ENCODE measurements at regions not wholly inside any gene's neighbourhood (a gene's known extent, or its start where the extent isn't known, plus 50 kb on each side); places are given as distances from the start of the nearest gene placed in this dataset.
"Not testable (repeated sequence)": the region's sequence is repeated elsewhere in the genome, so short reads cannot be mapped to it uniquely, and the experiment has no call there.

DNA sequence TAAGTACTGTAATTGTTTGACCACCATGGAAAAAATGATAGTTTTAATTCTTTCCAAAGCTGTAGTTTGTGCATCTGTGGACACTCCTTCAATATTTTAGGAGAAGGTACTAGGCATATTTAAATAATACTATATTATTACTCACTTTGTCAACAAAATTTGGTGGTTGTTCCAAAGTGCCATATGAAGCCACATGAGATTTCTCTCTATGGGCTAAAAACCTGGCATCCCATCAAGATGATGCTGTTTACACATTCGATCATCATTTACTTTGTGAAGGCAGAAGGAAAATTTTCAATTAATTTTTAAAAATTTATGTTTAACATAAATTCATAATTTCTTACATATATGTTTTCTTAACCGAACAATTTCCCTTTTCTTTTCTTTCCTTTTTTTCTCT is 502.6 kb upstream of the JAG1 start:
- Histone ChIP-seq H3K36me3 (ENCODE audit: insufficient read depth, low read length) (no peaks in the 10 kb centered on the region), H3K4me2 (ENCODE audit: low read length) (no peak overlapping the region), H2AFZ (ENCODE audit: low read length) (no peak overlapping the region), H3K9me2 (ENCODE audit: insufficient read depth, low read length) (no peaks in the 10 kb centered on the region), H3K79me2 (ENCODE audit: insufficient read depth, low read depth, low read length) (no peaks in the 10 kb centered on the region), H3K4me3 (ENCODE audit: low read depth, low read length, poor library complexity, severe bottlenecking) (no peak overlapping the region), H3K4me1 (ENCODE audit: insufficient read depth, low read length, poor library complexity, severe bottlenecking) (no peaks in the 10 kb centered on the region), H3K27ac (ENCODE audit: low read depth, low read length, poor library complexity, severe bottlenecking) (no peak overlapping the region), H4K20me1 (ENCODE audit: insufficient read depth, low read length) (no peaks in the 10 kb centered on the region), H3K9me3 (ENCODE audit: low read length) (no peaks in the 10 kb centered on the region)
- BruUV-seq (replicated peaks), result no TSS peak
- CTCF ChIA-PET (ENCODE audit: unreplicated experiment), result no interaction called here
- TF ChIP-seq, protein P1, sequence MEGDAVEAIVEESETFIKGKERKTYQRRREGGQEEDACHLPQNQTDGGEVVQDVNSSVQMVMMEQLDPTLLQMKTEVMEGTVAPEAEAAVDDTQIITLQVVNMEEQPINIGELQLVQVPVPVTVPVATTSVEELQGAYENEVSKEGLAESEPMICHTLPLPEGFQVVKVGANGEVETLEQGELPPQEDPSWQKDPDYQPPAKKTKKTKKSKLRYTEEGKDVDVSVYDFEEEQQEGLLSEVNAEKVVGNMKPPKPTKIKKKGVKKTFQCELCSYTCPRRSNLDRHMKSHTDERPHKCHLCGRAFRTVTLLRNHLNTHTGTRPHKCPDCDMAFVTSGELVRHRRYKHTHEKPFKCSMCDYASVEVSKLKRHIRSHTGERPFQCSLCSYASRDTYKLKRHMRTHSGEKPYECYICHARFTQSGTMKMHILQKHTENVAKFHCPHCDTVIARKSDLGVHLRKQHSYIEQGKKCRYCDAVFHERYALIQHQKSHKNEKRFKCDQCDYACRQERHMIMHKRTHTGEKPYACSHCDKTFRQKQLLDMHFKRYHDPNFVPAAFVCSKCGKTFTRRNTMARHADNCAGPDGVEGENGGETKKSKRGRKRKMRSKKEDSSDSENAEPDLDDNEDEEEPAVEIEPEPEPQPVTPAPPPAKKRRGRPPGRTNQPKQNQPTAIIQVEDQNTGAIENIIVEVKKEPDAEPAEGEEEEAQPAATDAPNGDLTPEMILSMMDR (conservative IDR thresholded peaks at IDR 0.05; ENCODE audit: low read length), result no peak
- no peak for TF ChIP-seq EZH2phosphoT487 (IDR thresholded peaks at IDR 0.05; ENCODE audit: borderline replicate concordance, low read depth, low read length)
- intact Hi-C loops (cut with micrococcal nuclease; ENCODE audit: unreplicated experiment), result no loop called here
- no peak for DNase-seq (ENCODE audit: low spot score)
- POLR2A ChIA-PET, result no interaction called here

DNA sequence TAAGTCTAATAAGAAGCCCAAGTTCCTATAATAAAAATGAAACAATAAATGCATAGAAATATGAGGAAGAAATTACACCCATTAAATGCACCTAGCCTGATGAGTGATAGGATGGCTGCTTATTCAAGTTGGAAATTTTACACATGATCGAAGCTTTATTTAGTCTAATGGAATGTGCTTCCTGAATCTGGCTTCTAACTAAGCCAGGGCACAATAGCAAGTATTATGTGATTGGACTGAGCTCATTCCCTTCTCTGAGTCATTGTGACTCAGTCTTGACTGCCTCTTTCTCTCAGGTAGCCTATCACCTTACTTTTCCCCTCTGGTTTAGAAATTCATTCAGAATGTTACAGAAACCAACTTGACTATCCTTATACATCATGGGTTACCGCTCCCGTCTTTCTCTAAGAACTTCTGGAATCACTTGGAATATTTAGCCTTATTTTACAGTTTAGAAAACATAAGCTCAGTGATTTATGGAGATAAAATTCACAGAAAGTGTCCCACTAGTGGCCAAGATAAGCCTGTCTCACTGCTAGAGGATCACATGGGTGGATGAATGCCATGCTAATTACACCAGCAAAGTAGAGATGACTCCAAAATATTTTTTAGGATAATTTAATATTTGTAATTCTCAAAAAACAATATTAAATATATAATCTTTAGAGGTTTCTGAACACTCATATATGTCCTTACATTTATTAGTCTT is 505.3 kb upstream of the JAG1 start:
- H3K36me3 ChIP-seq (ENCODE audit: insufficient read depth, low read length), result no peaks in the 10 kb centered on the region
- intact Hi-C loops (cut with micrococcal nuclease; ENCODE audit: unreplicated experiment), result no loop called here
- no peak overlapping the region for H3K4me3 ChIP-seq (ENCODE audit: low read depth, low read length, poor library complexity, severe bottlenecking)
- no peaks in the 10 kb centered on the region for H3K9me3 ChIP-seq (ENCODE audit: low read length)
- BruUV-seq (replicated peaks), result no TSS peak
- POLR2A ChIA-PET, result no interaction called here
- H4K20me1 ChIP-seq (ENCODE audit: insufficient read depth, low read length), result no peaks in the 10 kb centered on the region
- no peaks in the 10 kb centered on the region for H3K79me2 ChIP-seq (ENCODE audit: insufficient read depth, low read depth, low read length)
- no peak overlapping the region for H3K4me2 ChIP-seq (ENCODE audit: low read length)
- CTCF ChIA-PET (ENCODE audit: unreplicated experiment), result interaction anchor here (0.5 kb wide), 1 partner anchor 516 kb away, joined by 6 read pairs; no protein-coding TSS in a partner anchor
- no peak overlapping the region for H2AFZ ChIP-seq (ENCODE audit: low read length)
- no peaks in the 10 kb centered on the region for H3K4me1 ChIP-seq (ENCODE audit: insufficient read depth, low read length, poor library complexity, severe bottlenecking)
- DNase-seq (ENCODE audit: low spot score), result no peak
- no peak overlapping the region for H3K27ac ChIP-seq (ENCODE audit: low read depth, low read length, poor library complexity, severe bottlenecking)
- no peaks in the 10 kb centered on the region for H3K9me2 ChIP-seq (ENCODE audit: insufficient read depth, low read length)
- TF ChIP-seq, protein P1 (conservative IDR thresholded peaks at IDR 0.05; ENCODE audit: low read length), result no peak
- TF ChIP-seq EZH2phosphoT487 (IDR thresholded peaks at IDR 0.05; ENCODE audit: borderline replicate concordance, low read depth, low read length), result no peak

DNA sequence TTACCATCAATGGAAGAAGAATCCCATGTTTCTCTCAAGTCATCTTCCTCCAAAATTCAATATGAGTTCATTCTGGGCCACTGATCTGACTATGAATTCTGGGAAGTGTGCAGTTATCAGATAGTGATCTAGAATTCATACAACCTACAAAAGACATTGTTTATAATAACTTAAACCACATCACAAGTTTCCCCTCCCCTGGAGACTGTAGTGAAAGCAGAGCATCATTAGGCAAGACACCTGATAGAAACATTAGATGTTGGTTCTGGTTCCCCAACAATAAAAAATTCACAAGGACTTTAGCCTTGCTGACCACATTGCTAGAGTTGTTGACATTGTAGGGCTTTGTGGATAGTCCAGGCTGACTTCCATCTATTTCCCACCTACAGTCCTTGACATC is 506.4 kb upstream of the JAG1 start:
- Histone ChIP-seq H3K4me1 (ENCODE audit: insufficient read depth, low read length, poor library complexity, severe bottlenecking) (no peaks in the 10 kb centered on the region), H3K27ac (ENCODE audit: low read depth, low read length, poor library complexity, severe bottlenecking) (no peak overlapping the region), H4K20me1 (ENCODE audit: insufficient read depth, low read length) (no peaks in the 10 kb centered on the region), H3K4me3 (ENCODE audit: low read depth, low read length, poor library complexity, severe bottlenecking) (no peak overlapping the region), H3K9me3 (ENCODE audit: low read length) (no peaks in the 10 kb centered on the region), H3K9me2 (ENCODE audit: insufficient read depth, low read length) (no peaks in the 10 kb centered on the region), H3K36me3 (ENCODE audit: insufficient read depth, low read length) (no peaks in the 10 kb centered on the region), H3K4me2 (ENCODE audit: low read length) (no peak overlapping the region), H3K79me2 (ENCODE audit: insufficient read depth, low read depth, low read length) (no peaks in the 10 kb centered on the region), H2AFZ (ENCODE audit: low read length) (no peak overlapping the region)
- no peak for DNase-seq (ENCODE audit: low spot score)
- TF ChIP-seq, protein P1 (conservative IDR thresholded peaks at IDR 0.05; ENCODE audit: low read length), result no peak
- TF ChIP-seq EZH2phosphoT487 (IDR thresholded peaks at IDR 0.05; ENCODE audit: borderline replicate concordance, low read depth, low read length), result no peak
- intact Hi-C loops (cut with micrococcal nuclease; ENCODE audit: unreplicated experiment), result no loop called here
- CTCF ChIA-PET (ENCODE audit: unreplicated experiment), result no interaction called here
- BruUV-seq (replicated peaks), result no TSS peak
- POLR2A ChIA-PET, result no interaction called here

DNA sequence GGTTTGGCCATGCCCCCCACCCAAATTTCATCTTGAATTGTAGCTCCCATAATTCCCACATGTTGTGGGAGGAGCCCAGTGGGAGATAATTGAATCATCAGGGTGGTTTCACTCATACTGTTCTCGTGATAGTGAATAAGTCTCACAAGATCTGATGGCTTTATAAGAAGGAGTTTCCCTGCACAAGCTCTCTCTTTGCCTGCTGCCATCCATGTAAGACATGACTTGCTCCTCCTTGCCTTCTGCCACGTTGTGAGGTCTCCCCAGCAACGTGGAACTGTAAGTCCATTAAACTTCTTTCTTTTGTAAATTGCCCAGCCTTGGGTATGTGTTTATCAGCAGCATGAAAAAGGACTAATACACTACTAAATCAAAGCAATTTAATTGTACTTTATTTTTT is 507.3 kb upstream of the JAG1 start:
- H3K4me3 ChIP-seq (ENCODE audit: low read depth, low read length, poor library complexity, severe bottlenecking); intact Hi-C loops (cut with micrococcal nuclease; ENCODE audit: unreplicated experiment); H3K4me1 ChIP-seq (ENCODE audit: insufficient read depth, low read length, poor library complexity, severe bottlenecking); H3K79me2 ChIP-seq (ENCODE audit: insufficient read depth, low read depth, low read length); CTCF ChIA-PET (ENCODE audit: unreplicated experiment); BruUV-seq (replicated peaks); DNase-seq (ENCODE audit: low spot score); H3K9me2 ChIP-seq (ENCODE audit: insufficient read depth, low read length); H3K36me3 ChIP-seq (ENCODE audit: insufficient read depth, low read length); H2AFZ ChIP-seq (ENCODE audit: low read length); H3K27ac ChIP-seq (ENCODE audit: low read depth, low read length, poor library complexity, severe bottlenecking); H3K9me3 ChIP-seq (ENCODE audit: low read length); H3K4me2 ChIP-seq (ENCODE audit: low read length); H4K20me1 ChIP-seq (ENCODE audit: insufficient read depth, low read length): not testable (repeated sequence)
- POLR2A ChIA-PET, result interaction anchor here (0.6 kb wide), 1 partner anchor 606 kb away, joined by 3 read pairs; no protein-coding TSS in a partner anchor
